ENCODE measurements at regions not wholly inside any gene's neighbourhood (a gene's known extent, or its start where the extent isn't known, plus 50 kb on each side); places are given as distances from the start of the nearest gene placed in this dataset.
"Not testable (repeated sequence)": the region's sequence is repeated elsewhere in the genome, so short reads cannot be mapped to it uniquely, and the experiment has no call there.

DNA sequence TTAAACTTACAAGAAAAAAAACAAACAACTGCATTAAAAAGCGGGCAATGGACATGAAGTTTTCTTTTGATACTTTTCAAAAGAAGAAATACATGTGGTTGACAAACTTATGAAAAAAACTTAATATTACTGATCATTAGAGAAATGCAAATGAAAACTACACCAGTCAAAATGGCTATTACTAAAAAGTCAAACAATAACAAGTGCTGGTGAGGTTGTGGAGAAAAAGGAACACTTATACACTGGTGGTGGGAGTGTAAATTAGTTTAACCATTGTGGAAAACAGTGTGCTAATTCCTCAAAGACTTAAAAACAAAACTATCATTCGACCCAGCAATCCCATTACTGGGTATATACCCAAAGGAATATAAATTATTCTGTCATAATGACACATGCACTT, 311.6 kb downstream of the ISL1 start:
- ATAC-seq (no peak), DNase-seq (no peak)
- Histone ChIP-seq H3K27me3 (no peaks in the 10 kb centered on the region), H3K4me1 (no peaks in the 10 kb centered on the region), H3K27ac (no peak overlapping the region), H3K9me3 (peaks cover 0 to 40% (median 8%) of the 10 kb centered on the region in 11 donors), H3K4me3 (no peak overlapping the region), H3K36me3 (no peaks in the 10 kb centered on the region)
- 62 to 73% methylated on average over 2 of the region's 2 CpGs for WGBS, 2 donors
- TF ChIP-seq, protein P1, sequence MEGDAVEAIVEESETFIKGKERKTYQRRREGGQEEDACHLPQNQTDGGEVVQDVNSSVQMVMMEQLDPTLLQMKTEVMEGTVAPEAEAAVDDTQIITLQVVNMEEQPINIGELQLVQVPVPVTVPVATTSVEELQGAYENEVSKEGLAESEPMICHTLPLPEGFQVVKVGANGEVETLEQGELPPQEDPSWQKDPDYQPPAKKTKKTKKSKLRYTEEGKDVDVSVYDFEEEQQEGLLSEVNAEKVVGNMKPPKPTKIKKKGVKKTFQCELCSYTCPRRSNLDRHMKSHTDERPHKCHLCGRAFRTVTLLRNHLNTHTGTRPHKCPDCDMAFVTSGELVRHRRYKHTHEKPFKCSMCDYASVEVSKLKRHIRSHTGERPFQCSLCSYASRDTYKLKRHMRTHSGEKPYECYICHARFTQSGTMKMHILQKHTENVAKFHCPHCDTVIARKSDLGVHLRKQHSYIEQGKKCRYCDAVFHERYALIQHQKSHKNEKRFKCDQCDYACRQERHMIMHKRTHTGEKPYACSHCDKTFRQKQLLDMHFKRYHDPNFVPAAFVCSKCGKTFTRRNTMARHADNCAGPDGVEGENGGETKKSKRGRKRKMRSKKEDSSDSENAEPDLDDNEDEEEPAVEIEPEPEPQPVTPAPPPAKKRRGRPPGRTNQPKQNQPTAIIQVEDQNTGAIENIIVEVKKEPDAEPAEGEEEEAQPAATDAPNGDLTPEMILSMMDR (IDR thresholded peaks at IDR 0.05): no peak
- intact Hi-C loops (cut with DNase I): no loop called here

DNA sequence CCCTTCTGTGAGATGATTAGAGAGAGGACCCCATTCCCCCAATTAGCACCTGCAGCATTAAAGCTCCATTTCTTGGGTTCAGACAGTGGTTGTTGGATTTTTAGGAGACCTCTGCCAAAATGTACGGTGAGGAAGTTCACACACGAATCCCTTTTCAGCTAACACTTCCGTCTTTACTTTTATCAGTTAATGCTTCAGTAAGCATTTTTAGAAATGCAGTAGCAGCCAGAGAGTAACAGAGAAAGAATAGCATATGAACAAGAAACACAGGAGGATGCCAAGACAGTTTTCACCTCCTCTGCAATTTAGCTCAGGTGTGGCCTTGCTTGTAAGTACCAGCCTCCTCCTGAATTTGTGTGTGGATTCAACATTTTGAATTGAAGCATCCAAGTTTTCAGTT, 312.9 kb downstream of the ISL1 start:
- Histone ChIP-seq H3K27me3 (no peaks in the 10 kb centered on the region), H3K27ac (no peak overlapping the region), H3K9me3 (peaks cover 0 to 48% (median 6%) of the 10 kb centered on the region in 11 donors), H3K4me3 (no peak overlapping the region), H3K4me1 (no peaks in the 10 kb centered on the region), H3K36me3 (no peaks in the 10 kb centered on the region)
- DNase-seq (no peak), ATAC-seq (no peak)
- WGBS, 2 donors: 76% methylated on average over 3 of the region's 3 CpGs
- TF ChIP-seq, protein P1 (IDR thresholded peaks at IDR 0.05): no peak
- intact Hi-C loops (cut with DNase I): no loop called here

DNA sequence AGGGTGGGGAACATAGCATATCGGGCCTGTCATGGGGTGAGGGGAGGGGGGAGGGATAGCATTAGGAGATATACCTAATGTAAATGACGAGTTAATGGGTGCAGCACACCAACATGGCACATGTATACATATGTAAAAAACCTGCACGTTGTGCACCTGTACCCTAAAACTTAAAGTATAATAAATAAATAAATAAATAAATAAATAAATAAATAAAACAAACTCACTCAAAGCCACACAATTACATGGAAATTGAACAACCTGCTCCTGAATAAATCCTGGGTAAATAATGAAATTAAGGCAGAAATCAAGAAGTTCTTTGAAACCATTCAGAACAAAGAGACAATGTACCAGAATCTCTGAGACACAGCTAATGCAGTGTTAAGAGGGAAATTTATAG, 318.8 kb downstream of the ISL1 start:
- H3K36me3 ChIP-seq; ATAC-seq; H3K4me3 ChIP-seq; DNase-seq; H3K27ac ChIP-seq; H3K4me1 ChIP-seq; H3K27me3 ChIP-seq; intact Hi-C loops (cut with DNase I): not testable (repeated sequence)
- H3K9me3 ChIP-seq: peaks cover 0 to 29% (median 8%) of the 10 kb centered on the region in 11 donors
- WGBS, 2 donors: 88 to 91% methylated on average over 3 of the region's 3 CpGs

DNA sequence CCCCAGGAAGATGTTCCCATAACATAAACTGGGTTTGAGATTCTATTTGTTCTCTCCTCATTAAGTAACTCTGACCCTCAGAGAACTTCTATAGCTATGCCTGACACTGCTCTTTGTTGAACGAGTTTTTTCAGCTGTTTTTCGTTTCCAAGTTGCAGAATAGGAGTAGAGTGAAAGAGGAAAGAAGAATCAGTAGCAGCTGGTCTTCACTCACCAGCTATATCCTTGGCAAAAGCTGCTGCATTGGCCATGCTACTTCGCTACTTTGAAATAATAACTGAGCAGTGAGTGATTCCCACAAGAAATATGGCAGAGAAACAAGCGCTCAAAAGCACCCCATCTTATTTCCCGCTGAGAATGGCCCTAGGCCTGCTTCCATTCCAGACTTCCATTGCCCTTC, 329.0 kb downstream of the ISL1 start:
- no peak overlapping the region for H3K27ac ChIP-seq
- no peak for DNase-seq
- no peaks in the 10 kb centered on the region for H3K36me3 ChIP-seq
- TF ChIP-seq, protein P1 (IDR thresholded peaks at IDR 0.05): no peak
- H3K9me3 ChIP-seq: peaks cover 0 to 9% (median 0%) of the 10 kb centered on the region in 11 donors
- no peak overlapping the region for H3K4me3 ChIP-seq
- ATAC-seq: no peak
- H3K27me3 ChIP-seq: no peaks in the 10 kb centered on the region
- intact Hi-C loops (cut with DNase I): no loop called here
- WGBS, 2 donors: 70 to 77% methylated on average over 5 of the region's 5 CpGs
- H3K4me1 ChIP-seq: no peaks in the 10 kb centered on the region

DNA sequence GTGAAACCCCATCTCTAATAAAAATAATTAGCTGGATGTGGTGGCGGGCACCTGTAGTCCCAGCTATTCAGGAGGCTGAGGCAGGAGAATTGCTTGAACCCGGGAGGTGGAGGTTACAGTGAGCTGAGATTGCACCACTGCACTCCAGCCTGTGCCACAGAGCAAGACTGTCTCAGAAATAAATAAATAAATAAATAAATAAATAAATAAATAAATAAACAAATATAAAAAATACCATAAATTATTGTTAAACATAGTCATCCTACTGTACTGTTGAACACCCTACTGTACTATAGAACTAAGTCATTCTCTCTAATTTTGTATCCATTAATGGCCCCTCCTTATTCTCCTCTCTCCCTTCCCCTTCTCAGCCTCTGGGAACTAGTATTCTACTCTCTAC, 332.2 kb downstream of the ISL1 start:
- not testable (repeated sequence) for ATAC-seq, H3K9me3 ChIP-seq, H3K27ac ChIP-seq, DNase-seq, H3K36me3 ChIP-seq, H3K4me1 ChIP-seq, H3K4me3 ChIP-seq, H3K27me3 ChIP-seq
- WGBS, 2 donors: 89 to 94% methylated on average over 2 of the region's 2 CpGs
- intact Hi-C loops (cut with DNase I): loop anchor here in 1 of 10 donors (5.0 kb wide), 1 partner anchor 238 kb away; no protein-coding TSS in a partner anchor

Measured in heart right ventricle (tissue), 16 donors.